Esophagus muscularis mucosa (tissue), 4 donors: ENCODE measurements at regions not wholly inside any gene's neighbourhood (a gene's known extent, or its start where the extent isn't known, plus 50 kb on each side); places are given as distances from the start of the nearest gene placed in this dataset.
A peak's percentile ranks its signal among the peaks of the same experiment; 100 is the strongest.

Experiments used
- DNase-seq: peaks from one replicate; pipeline ENCODE4 v3.0.0-alpha.2; 2017; ENCODE audit errors: extremely low spot score
- H3K27ac ChIP-seq, 4 donors: fragments of 200-600 bp; sonication (generic); replicated peaks in 1 of 4; 1 replicate in 3 of 4; 2 replicates in 1 of 4; pipeline ENCODE4 v1.5.1; 2016 to 2019; ENCODE audit warnings: mild to moderate bottlenecking in 1 of 4
- H3K27me3 ChIP-seq, 4 donors: fragments of 200-600 bp; sonication (generic); one replicate each; pipeline versions ENCODE4 v1.5.1 to v1.6.0; 2016 to 2019
- H3K36me3 ChIP-seq, 4 donors: fragments of 200-600 bp; sonication (generic); one replicate each; pipeline ENCODE4 v1.5.1; 2016 to 2019
- H3K4me1 ChIP-seq, 4 donors: fragments of 200-600 bp; sonication (generic); one replicate each; pipeline ENCODE4 v1.5.1; 2016 to 2019
- H3K4me3 ChIP-seq, 4 donors: fragments of 200-600 bp; sonication (generic); 1 replicate in 2 of 4; 2 replicates in 2 of 4; pipeline ENCODE4 v1.5.1; 2016 to 2019; ENCODE audit warnings: mild to moderate bottlenecking in 4 of 4, moderate library complexity in 1 of 4
- H3K9me3 ChIP-seq, 4 donors: fragments of 200-600 bp; sonication (generic); 1 replicate in 3 of 4; 2 replicates in 1 of 4; pipeline ENCODE4 v1.5.1; 2016 to 2019
- EP300 ChIP-seq: sonication (generic); formaldehyde crosslinking; IDR thresholded peaks from one replicate; pipeline ENCODE4 v1.6.1; 2017; ENCODE audit warnings: antibody characterized with exemption
- POLR2A ChIP-seq: fragments of 450-650 bp; IDR thresholded peaks from one replicate; pipeline ENCODE4 v1.6.1; 2017; ENCODE audit warnings: antibody characterized with exemption, moderate library complexity, mild to moderate bottlenecking, low read depth
- POLR2AphosphoS5 ChIP-seq, 2 donors: sonication (generic); formaldehyde crosslinking; IDR thresholded peaks; one replicate each; pipeline ENCODE4 v1.6.1; 2017; ENCODE audit warnings: antibody characterized with exemption in 2 of 2
- WGBS: methylation state at CpG from one replicate; pipeline ENCODE4 v1.1.5; 2018; 5-methylcytosine and 5-hydroxymethylcytosine counted together
- intact Hi-C: fragments of 100-400 bp; cut with DNase I; formaldehyde crosslinking; loops from one replicate; pipeline ENCODE4 v1.15.1; 2023
- TF ChIP-seq, protein P1 (sequence below), 3 experiments: fragments of 200-600 bp in 2 of 3; fragments of 450-650 bp in 1 of 3; sonication (generic) in 2 of 3; IDR thresholded peaks; one replicate each; pipeline ENCODE4 v1.5.1; 2017 to 2019; ENCODE audit warnings: antibody characterized with exemption in 3 of 3, mild to moderate bottlenecking in 2 of 3, moderate library complexity in 1 of 3

GRCh38 chr15:38972831-38973230 is 408.2 kb upstream of the RASGRP1 start:
- no peaks in the 10 kb centered on the region for H3K27me3 ChIP-seq
- H3K4me1 ChIP-seq: no peaks in the 10 kb centered on the region
- DNase-seq: no peak
- WGBS: 100% methylated on average over 4 of the region's 4 CpGs
- H3K36me3 ChIP-seq: no peaks in the 10 kb centered on the region
- H3K4me3 ChIP-seq: no peak overlapping the region
- H3K9me3 ChIP-seq: no peaks in the 10 kb centered on the region
- intact Hi-C loops: no loop called here
- TF ChIP-seq, protein P1, sequence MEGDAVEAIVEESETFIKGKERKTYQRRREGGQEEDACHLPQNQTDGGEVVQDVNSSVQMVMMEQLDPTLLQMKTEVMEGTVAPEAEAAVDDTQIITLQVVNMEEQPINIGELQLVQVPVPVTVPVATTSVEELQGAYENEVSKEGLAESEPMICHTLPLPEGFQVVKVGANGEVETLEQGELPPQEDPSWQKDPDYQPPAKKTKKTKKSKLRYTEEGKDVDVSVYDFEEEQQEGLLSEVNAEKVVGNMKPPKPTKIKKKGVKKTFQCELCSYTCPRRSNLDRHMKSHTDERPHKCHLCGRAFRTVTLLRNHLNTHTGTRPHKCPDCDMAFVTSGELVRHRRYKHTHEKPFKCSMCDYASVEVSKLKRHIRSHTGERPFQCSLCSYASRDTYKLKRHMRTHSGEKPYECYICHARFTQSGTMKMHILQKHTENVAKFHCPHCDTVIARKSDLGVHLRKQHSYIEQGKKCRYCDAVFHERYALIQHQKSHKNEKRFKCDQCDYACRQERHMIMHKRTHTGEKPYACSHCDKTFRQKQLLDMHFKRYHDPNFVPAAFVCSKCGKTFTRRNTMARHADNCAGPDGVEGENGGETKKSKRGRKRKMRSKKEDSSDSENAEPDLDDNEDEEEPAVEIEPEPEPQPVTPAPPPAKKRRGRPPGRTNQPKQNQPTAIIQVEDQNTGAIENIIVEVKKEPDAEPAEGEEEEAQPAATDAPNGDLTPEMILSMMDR (IDR thresholded peaks at IDR 0.05): no peak
- TF ChIP-seq POLR2AphosphoS5 (IDR thresholded peaks at IDR 0.05) (no peak), EP300 (no peak), POLR2A (no peak)
- H3K27ac ChIP-seq: no peak overlapping the region

GRCh38 chr15:38975282-38975990 is 410.8 kb upstream of the RASGRP1 start:
- intact Hi-C loops: no loop called here
- WGBS: 91% methylated on average over 5 of the region's 5 CpGs
- H3K36me3 ChIP-seq: no peaks in the 10 kb centered on the region
- peaks cover 0 to 15% (median 0%) of the 10 kb centered on the region in 4 donors for H3K9me3 ChIP-seq
- H3K27ac ChIP-seq: no peak overlapping the region
- H3K27me3 ChIP-seq: no peaks in the 10 kb centered on the region
- TF ChIP-seq, protein P1 (IDR thresholded peaks at IDR 0.05): no peak
- TF ChIP-seq POLR2AphosphoS5 (IDR thresholded peaks at IDR 0.05) (no peak), POLR2A (no peak), EP300 (no peak)
- no peak for DNase-seq
- H3K4me3 ChIP-seq: no peak overlapping the region
- H3K4me1 ChIP-seq: no peaks in the 10 kb centered on the region

GRCh38 chr15:38991126-38991525 is 426.5 kb upstream of the RASGRP1 start:
- H3K27ac ChIP-seq: no peak overlapping the region
- 73% methylated on average over 4 of the region's 4 CpGs for WGBS
- no peaks in the 10 kb centered on the region for H3K27me3 ChIP-seq

GRCh38 chr15:38991701-38992100 is 427.1 kb upstream of the RASGRP1 start:
- WGBS: 91% methylated on average over 2 of the region's 2 CpGs
- no peaks in the 10 kb centered on the region for H3K36me3 ChIP-seq
- DNase-seq: no peak
- no peaks in the 10 kb centered on the region for H3K9me3 ChIP-seq
- peaks cover 22 to 37% (median 30%) of the 10 kb centered on the region in 4 donors for H3K4me1 ChIP-seq
- TF ChIP-seq POLR2A (no peak), POLR2AphosphoS5 (IDR thresholded peaks at IDR 0.05) (no peak), EP300 (no peak)
- TF ChIP-seq, protein P1 (IDR thresholded peaks at IDR 0.05): no peak
- no peak overlapping the region for H3K4me3 ChIP-seq
- H3K27me3 ChIP-seq: no peaks in the 10 kb centered on the region
- no peak overlapping the region for H3K27ac ChIP-seq
- intact Hi-C loops: loop anchor here (2.0 to 10.0 kb wide), 4 partner anchors 83 to 583 kb away; no protein-coding TSS in a partner anchor

More at GRCh38 chr15:38991126-38991525, 426.5 kb upstream of the RASGRP1 start:
- H3K36me3 ChIP-seq: no peaks in the 10 kb centered on the region
- H3K9me3 ChIP-seq: no peaks in the 10 kb centered on the region
- DNase-seq: no peak
- peaks cover 16 to 31% (median 24%) of the 10 kb centered on the region in 4 donors for H3K4me1 ChIP-seq
- H3K4me3 ChIP-seq: no peak overlapping the region
- intact Hi-C loops: loop anchor here (2.0 to 10.0 kb wide), 4 partner anchors 84 to 584 kb away; no protein-coding TSS in a partner anchor
- TF ChIP-seq POLR2AphosphoS5 (IDR thresholded peaks at IDR 0.05) (no peak), EP300 (no peak)
- TF ChIP-seq, protein P1 (IDR thresholded peaks at IDR 0.05): peak; percentile 45 to 55 (median 54)
